HCT116 (cell line): ENCODE measurements at regions not wholly inside any gene's neighbourhood (a gene's known extent, or its start where the extent isn't known, plus 50 kb on each side); places are given as distances from the start of the nearest gene placed in this dataset.

ENCODE experiments used
- ATAC-seq: fragments of 200-7000 bp; cut with Tn5 transposase; 2 replicates; pipeline ENCODE4 v1.9.1; 2020; ENCODE audit warnings: mild to moderate bottlenecking, moderate library complexity
- BruUV-seq: library from RNA; stranded (reverse); fragments of 400-500 nt; replicated peaks from 2 replicates; lab custom pipeline; 2021; lab: Mats Ljungman, UMichigan
- CTCF ChIA-PET: fragments of 300-600 bp; sonication (Branson Sonifier 250); formaldehyde crosslinking; loops from one replicate; lab custom pipeline; 2021; ENCODE audit warnings: antibody characterized with exemption; lab: Charles Lee
- POLR2A ChIA-PET: fragments of 300-600, 350-600 bp; sonication (Branson Sonifier 250); formaldehyde crosslinking; loops from one replicate; lab custom pipeline; 2021; ENCODE audit warnings: antibody characterized with exemption; lab: Charles Lee
- RAD21 ChIA-PET, 2 experiments: fragments of 300-600 bp; sonication (Branson Sonifier 250); formaldehyde crosslinking; loops; one replicate each; lab custom pipeline; 2023; ENCODE audit warnings: low total read pairs in 2 of 2; ENCODE audit not compliant: uncharacterized antibody in 2 of 2, unreplicated experiment in 2 of 2, low non-redundant PET in 1 of 2; lab: Charles Lee
- DNase-seq: peaks from one replicate; pipeline ENCODE4 v3.0.0-alpha.2; 2010; ENCODE audit warnings: low read depth, low spot score
- H2AFZ ChIP-seq: fragments of 200-600 bp; shearing (Covaris generic), sonication (generic); 2 replicates; pipeline ENCODE4 v1.6.1; 2017; ENCODE audit warnings: low read depth, mixed run types, mixed read lengths, antibody characterized with exemption, low read length; ENCODE audit not compliant: poor library complexity, severe bottlenecking
- H3K27ac ChIP-seq: 2 replicates; pipeline ENCODE4 v1.5.1; 2012; ENCODE audit warnings: low read depth, low read length
- H3K27me3 ChIP-seq: fragments of 200-600 bp; sonication (generic); 2 replicates; pipeline ENCODE4 v1.6.1; 2016; ENCODE audit warnings: mixed run types, low read length, mixed read lengths; ENCODE audit not compliant: insufficient read depth
- H3K36me3 ChIP-seq, 2 experiments: fragments of 200-500 bp in 1 of 2; fragments of 200-600 bp in 1 of 2; sonication (Bioruptor generic) in 1 of 2; sonication (generic) in 1 of 2; 2 replicates each; pipeline versions ENCODE4 v1.5.1 to v1.6.1; 2014 to 2016; ENCODE audit warnings: low read length in 2 of 2, inconsistent platforms in 1 of 2, mixed read lengths in 1 of 2, mixed run types in 1 of 2; ENCODE audit not compliant: insufficient read depth in 2 of 2, control insufficient read depth in 1 of 2
- H3K4me1 ChIP-seq, 2 experiments: fragments of 200-600 bp in 1 of 2; sonication (generic) in 1 of 2; 2 replicates each; pipeline versions ENCODE4 v1.5.1 to v1.6.1; 2012 to 2017; ENCODE audit warnings: low read length in 2 of 2, inconsistent platforms in 1 of 2, mild to moderate bottlenecking in 1 of 2, mixed read lengths in 1 of 2, mixed run types in 1 of 2, moderate library complexity in 1 of 2; ENCODE audit not compliant: insufficient read depth in 2 of 2, control insufficient read depth in 1 of 2
- H3K4me2 ChIP-seq: fragments of 200-600 bp; sonication (generic); 2 replicates; pipeline ENCODE4 v1.6.1; 2017; ENCODE audit warnings: mixed run types, low read length, mixed read lengths
- H3K4me3 ChIP-seq, 2 experiments: fragments of 200-600 bp in 1 of 2; sonication (generic) in 1 of 2; replicated peaks in 1 of 2; 2 replicates each; pipeline ENCODE4 v1.5.1; 2011 to 2016; ENCODE audit warnings: low read length in 2 of 2, control low read depth in 1 of 2, low read depth in 1 of 2, mild to moderate bottlenecking in 1 of 2, mixed read lengths in 1 of 2, mixed run types in 1 of 2
- H3K79me2 ChIP-seq: fragments of 200-600 bp; sonication (generic); 2 replicates; pipeline ENCODE4 v1.6.1; 2017; ENCODE audit warnings: mild to moderate bottlenecking, mixed run types, low read length, moderate library complexity, mixed read lengths; ENCODE audit not compliant: insufficient read depth
- H3K9ac ChIP-seq: fragments of 200-600 bp; sonication (generic); 2 replicates; pipeline ENCODE4 v1.6.1; 2016; ENCODE audit warnings: low read length, mixed read lengths
- H3K9me2 ChIP-seq: fragments of 200-600 bp; sonication (generic), shearing (Covaris generic); 2 replicates; pipeline ENCODE4 v1.6.1; 2017; ENCODE audit warnings: mixed run types, mild to moderate bottlenecking, moderate library complexity; ENCODE audit not compliant: insufficient read depth
- H3K9me3 ChIP-seq, 2 experiments: fragments of 200-500 bp in 1 of 2; fragments of 200-600 bp in 1 of 2; sonication (Bioruptor generic) in 1 of 2; sonication (generic) in 1 of 2; 2 replicates each; pipeline ENCODE4 v1.6.1; 2014 to 2017; ENCODE audit warnings: low read length in 2 of 2, mixed read lengths in 2 of 2, inconsistent platforms in 1 of 2, low read depth in 1 of 2, mild to moderate bottlenecking in 1 of 2, mixed run types in 1 of 2, moderate library complexity in 1 of 2; ENCODE audit not compliant: control insufficient read depth in 1 of 2, insufficient read depth in 1 of 2
- H4K20me1 ChIP-seq: fragments of 200-600 bp; sonication (generic), shearing (Covaris generic); 2 replicates; pipeline ENCODE4 v1.6.1; 2017; ENCODE audit warnings: mixed run types, mild to moderate bottlenecking, moderate library complexity; ENCODE audit not compliant: insufficient read depth
- CBX3 ChIP-seq: IDR thresholded peaks from 2 replicates; pipeline ENCODE4 v1.6.1; 2012; ENCODE audit warnings: low read depth
- EGR1 ChIP-seq: IDR thresholded peaks from 2 replicates; pipeline ENCODE4 v1.6.1; 2012; ENCODE audit warnings: low read depth
- ELF1 ChIP-seq: IDR thresholded peaks from 2 replicates; pipeline ENCODE4 v1.6.1; 2012; ENCODE audit warnings: low read depth, borderline replicate concordance
- EZH2 ChIP-seq: fragments of 200-600 bp; sonication (generic); IDR thresholded peaks from 2 replicates; pipeline ENCODE4 v1.6.1; 2017; ENCODE audit warnings: antibody characterized with exemption, mixed run types
- EZH2phosphoT487 ChIP-seq: fragments of 200-600 bp; IDR thresholded peaks from 2 replicates; pipeline ENCODE4 v1.6.1; 2018; ENCODE audit warnings: antibody characterized with exemption, borderline replicate concordance
- FOSL1 ChIP-seq: IDR thresholded peaks from 2 replicates; pipeline ENCODE4 v1.6.1; 2012; ENCODE audit warnings: low read depth
- POLR2A ChIP-seq: IDR thresholded peaks from 2 replicates; pipeline ENCODE4 v1.7.0; 2011; ENCODE audit warnings: borderline replicate concordance; ENCODE audit not compliant: insufficient read depth, insufficient read length; ENCODE audit errors: extremely low read depth
- RAD21 ChIP-seq: IDR thresholded peaks from 2 replicates; pipeline ENCODE4 v1.6.1; 2012; ENCODE audit warnings: low read depth, mild to moderate bottlenecking
- SIN3A ChIP-seq: IDR thresholded peaks from 2 replicates; pipeline ENCODE4 v1.6.1; 2012; ENCODE audit warnings: low read depth
- SRF ChIP-seq: IDR thresholded peaks from 2 replicates; pipeline ENCODE4 v1.6.1; 2012; ENCODE audit warnings: low read depth
- TCF7L2 ChIP-seq: IDR thresholded peaks from 2 replicates; pipeline ENCODE4 v1.7.0; 2011; ENCODE audit warnings: borderline replicate concordance, inconsistent platforms; ENCODE audit not compliant: insufficient read depth, insufficient read length; ENCODE audit errors: extremely low read depth
- YY1 ChIP-seq: IDR thresholded peaks from 2 replicates; pipeline ENCODE4 v1.6.1; 2011; ENCODE audit warnings: low read length, low read depth, moderate library complexity, mild to moderate bottlenecking; ENCODE audit not compliant: insufficient replicate concordance; ENCODE audit errors: extremely low read depth
- ZBTB33 ChIP-seq: IDR thresholded peaks from 2 replicates; pipeline ENCODE4 v1.6.1; 2011; ENCODE audit warnings: mild to moderate bottlenecking, low read length, moderate library complexity; ENCODE audit not compliant: insufficient replicate concordance; ENCODE audit errors: extremely low read depth
- ZFX ChIP-seq: fragments of 450-650 bp; IDR thresholded peaks from 2 replicates; pipeline ENCODE4 v1.6.1; 2017
- ZNF274 ChIP-seq: fragments of 200-500 bp; sonication (Bioruptor generic); IDR thresholded peaks from 2 replicates; pipeline ENCODE4 v1.6.1; 2014; ENCODE audit warnings: mild to moderate bottlenecking, low read depth, low read length, inconsistent platforms
- intact Hi-C: fragments of 100-400 bp; cut with micrococcal nuclease; formaldehyde crosslinking; loops from 2 replicates; pipeline ENCODE4 v1.10.0; 2022

- H4K20me1 ChIP-seq = no peaks in the 10 kb centered on the region
- H3K27me3 ChIP-seq = no peaks in the 10 kb centered on the region
- H3K27ac ChIP-seq = no peak overlapping the region
- DNase-seq = no peak
- H3K4me2 ChIP-seq = no peak overlapping the region
- H3K9me3 ChIP-seq = no peaks in the 10 kb centered on the region
- H3K36me3 ChIP-seq = no peaks in the 10 kb centered on the region
- H3K4me3 ChIP-seq = no peak overlapping the region
- BruUV-seq = no TSS peak
- ChIA-PET RAD21 (no interaction called here), POLR2A (no interaction called here), CTCF (no interaction called here)
- no peak for ATAC-seq
- H3K9me2 ChIP-seq = no peaks in the 10 kb centered on the region
- H3K79me2 ChIP-seq = no peaks in the 10 kb centered on the region
- H2AFZ ChIP-seq = no peak overlapping the region
- TF ChIP-seq EZH2 = no peak
- TF ChIP-seq EZH2phosphoT487 = no peak
- no peak for TF ChIP-seq ZFX
- H3K9ac ChIP-seq = no peak overlapping the region
- intact Hi-C loops = no loop called here
- H3K4me1 ChIP-seq = no peaks in the 10 kb centered on the region
Measured at GRCh38 chr13:28582892-28583240, 76.1 kb upstream of the POMP start.

GRCh38 chr13:28582225-28582891 is 76.6 kb upstream of the POMP start:
- Histone ChIP-seq H2AFZ (no peak overlapping the region), H3K9me2 (no peaks in the 10 kb centered on the region), H3K9me3 (no peaks in the 10 kb centered on the region), H3K27me3 (no peaks in the 10 kb centered on the region), H3K4me3 (no peak overlapping the region), H4K20me1 (no peaks in the 10 kb centered on the region), H3K27ac (no peak overlapping the region)
- CTCF ChIA-PET = no interaction called here
- ATAC-seq = no peak
- no peak for TF ChIP-seq TCF7L2
- TF ChIP-seq RAD21 = no peak
- TF ChIP-seq ELF1 = no peak
- TF ChIP-seq POLR2A = no peak
- no peak for TF ChIP-seq ZNF274
- no peak for TF ChIP-seq CBX3
- no peak for TF ChIP-seq EGR1
- TF ChIP-seq YY1 = no peak
- no peak for TF ChIP-seq FOSL1
- TF ChIP-seq ZBTB33 = no peak
- TF ChIP-seq SRF = no peak
- no peak for TF ChIP-seq SIN3A
- no peak for TF ChIP-seq ZFX
- TF ChIP-seq, all 23 proteins: peak for 0
- Histone ChIP-seq H3K36me3 (no peaks in the 10 kb centered on the region), H3K4me2 (no peak overlapping the region), H3K79me2 (no peaks in the 10 kb centered on the region), H3K4me1 (no peaks in the 10 kb centered on the region), H3K9ac (no peak overlapping the region)
- intact Hi-C loops = no loop called here
- no peak for DNase-seq
- ChIA-PET POLR2A (interaction anchor here (0.5 kb wide), 1 partner anchor 178 kb away, joined by 3 read pairs; no protein-coding TSS in a partner anchor), RAD21 (no interaction called here)
- BruUV-seq = no TSS peak
